B cell (primary cell): ENCODE measurements at regions not wholly inside any gene's neighbourhood (a gene's known extent, or its start where the extent isn't known, plus 50 kb on each side); places are given as distances from the start of the nearest gene placed in this dataset.

ENCODE experiments used
- ATAC-seq: fragments of 200-7000 bp; cut with Tn5 transposase; one replicate; pipeline ENCODE4 v1.10.0; 2021; ENCODE audit warnings: low read depth, mild to moderate bottlenecking, moderate number of reproducible peaks, moderate library complexity
- CTCF ChIA-PET: fragments of 350-600 bp; sonication (Branson Sonifier 250); formaldehyde crosslinking; loops from one replicate; lab custom pipeline; 2021; ENCODE audit warnings: antibody characterized with exemption, inconsistent platforms; lab: Charles Lee
- POLR2A ChIA-PET: fragments of 350-600 bp; sonication (Branson Sonifier 250); formaldehyde crosslinking; loops from one replicate; lab custom pipeline; 2021; ENCODE audit warnings: antibody characterized with exemption; lab: Charles Lee
- DNase-seq: peaks from one replicate; pipeline ENCODE4 v3.0.0; 2013
- H2AFZ ChIP-seq: 2 replicates; pipeline ENCODE4 v1.6.1; 2012; ENCODE audit warnings: mild to moderate bottlenecking, low read depth, low read length; ENCODE audit not compliant: insufficient read depth, poor library complexity, severe bottlenecking
- H3K27ac ChIP-seq, 2 donors: 1 replicate in 1 of 2; 2 replicates in 1 of 2; pipeline ENCODE4 v1.5.1; 2012 to 2013; ENCODE audit warnings: low read length in 2 of 2, mild to moderate bottlenecking in 2 of 2, moderate library complexity in 1 of 2
- H3K27me3 ChIP-seq, 4 experiments: fragments of 200-600 bp in 1 of 4; sonication (generic) in 1 of 4; replicated peaks in 1 of 4; 1 replicate in 2 of 4; 2 replicates in 2 of 4; pipeline versions ENCODE4 v1.6.1 to v1.7.0; 2013 to 2016; ENCODE audit warnings: low read length in 3 of 4, mild to moderate bottlenecking in 2 of 4, mixed read lengths in 1 of 4, moderate library complexity in 1 of 4; ENCODE audit not compliant: insufficient read depth in 4 of 4, control insufficient read depth in 3 of 4; ENCODE audit errors: control extremely low read depth in 1 of 4
- H3K36me3 ChIP-seq, 2 experiments: replicated peaks in 1 of 2; 1 replicate in 1 of 2; 2 replicates in 1 of 2; pipeline versions ENCODE4 v1.6.1 to v1.7.1; 2013; ENCODE audit warnings: low read length in 1 of 2; ENCODE audit not compliant: insufficient read depth in 2 of 2, control insufficient read depth in 1 of 2; ENCODE audit errors: control extremely low read depth in 1 of 2, extremely low read depth in 1 of 2
- H3K4me1 ChIP-seq, 2 donors: fragments of 200-600 bp in 1 of 2; sonication (generic) in 1 of 2; 1 replicate in 1 of 2; 2 replicates in 1 of 2; pipeline versions ENCODE4 v1.5.1 to v1.6.1; 2013 to 2017; ENCODE audit warnings: low read length in 2 of 2; ENCODE audit not compliant: control insufficient read depth in 2 of 2, insufficient read depth in 2 of 2
- H3K4me2 ChIP-seq: replicated peaks from 2 replicates; pipeline ENCODE3; 2012; ENCODE audit warnings: mild to moderate bottlenecking, low read depth, low read length; ENCODE audit not compliant: poor library complexity, severe bottlenecking
- H3K4me3 ChIP-seq, 5 experiments: fragments of 200-600 bp in 1 of 5; sonication (generic) in 1 of 5; 1 replicate in 3 of 5; 2 replicates in 2 of 5; pipeline versions ENCODE4 v1.5.1 to v1.7.0; 2011 to 2016; ENCODE audit warnings: low read length in 4 of 5, mild to moderate bottlenecking in 4 of 5, low read depth in 2 of 5, control low read depth in 1 of 5, moderate library complexity in 1 of 5; ENCODE audit not compliant: insufficient read depth in 1 of 5; ENCODE audit errors: control extremely low read depth in 1 of 5, extremely low read depth in 1 of 5
- H3K79me2 ChIP-seq: fragments of 200-600 bp; sonication (generic); one replicate; pipeline ENCODE4 v1.6.0; 2016; ENCODE audit warnings: low read length; ENCODE audit not compliant: control insufficient read depth, insufficient read depth
- H3K9ac ChIP-seq: fragments of 200-600 bp; sonication (generic); 2 replicates; pipeline ENCODE4 v1.6.1; 2017; ENCODE audit warnings: mild to moderate bottlenecking, low read length, moderate library complexity
- H3K9me3 ChIP-seq, 3 donors: one replicate each; pipeline versions ENCODE4 v1.6.1 to v1.7.1; 2013; ENCODE audit warnings: low read length in 2 of 3; ENCODE audit not compliant: control insufficient read depth in 2 of 3, insufficient read depth in 1 of 3; ENCODE audit errors: control extremely low read depth in 1 of 3
- H4K20me1 ChIP-seq: 2 replicates; pipeline ENCODE4 v1.6.0; 2012; ENCODE audit warnings: mild to moderate bottlenecking, low read length; ENCODE audit not compliant: insufficient read depth, control insufficient read depth, poor library complexity, severe bottlenecking
- H3K27ac Mint-ChIP-seq: one replicate; pipeline ENCODE4 v1.8.0; 2021; ENCODE audit warnings: mixed read lengths
- H3K27me3 Mint-ChIP-seq: one replicate; pipeline ENCODE4 v1.8.0; 2021; ENCODE audit warnings: mixed read lengths
- H3K4me1 Mint-ChIP-seq: one replicate; pipeline ENCODE4 v1.8.0; 2021; ENCODE audit warnings: mixed read lengths
- H3K4me3 Mint-ChIP-seq: one replicate; pipeline ENCODE4 v1.8.0; 2021; ENCODE audit warnings: mixed read lengths
- H3K9me3 Mint-ChIP-seq: one replicate; pipeline ENCODE4 v1.8.0; 2022; ENCODE audit warnings: mixed read lengths; ENCODE audit not compliant: insufficient read depth
- EZH2 ChIP-seq: IDR thresholded peaks from 2 replicates; pipeline ENCODE4 v1.6.1; 2012; ENCODE audit warnings: borderline replicate concordance, low read depth, mild to moderate bottlenecking, moderate library complexity, low read length; ENCODE audit not compliant: insufficient read depth, poor library complexity, severe bottlenecking
- WGBS: methylation state at CpG from one replicate; pipeline ENCODE4 v1.1.5; 2013; ENCODE audit warnings: missing lambda C conversion rate; ENCODE audit not compliant: insufficient coverage; 5-methylcytosine and 5-hydroxymethylcytosine counted together
- intact Hi-C: fragments of 100-400 bp; cut with micrococcal nuclease; formaldehyde crosslinking; loops from one replicate; pipeline ENCODE4 v1.10.0; 2022
- TF ChIP-seq, protein P1 (sequence below): fragments of 200-600 bp; IDR thresholded peaks from one replicate; pipeline ENCODE4 v1.8.0; 2022; ENCODE audit warnings: antibody characterized with exemption, mild to moderate bottlenecking

DNA sequence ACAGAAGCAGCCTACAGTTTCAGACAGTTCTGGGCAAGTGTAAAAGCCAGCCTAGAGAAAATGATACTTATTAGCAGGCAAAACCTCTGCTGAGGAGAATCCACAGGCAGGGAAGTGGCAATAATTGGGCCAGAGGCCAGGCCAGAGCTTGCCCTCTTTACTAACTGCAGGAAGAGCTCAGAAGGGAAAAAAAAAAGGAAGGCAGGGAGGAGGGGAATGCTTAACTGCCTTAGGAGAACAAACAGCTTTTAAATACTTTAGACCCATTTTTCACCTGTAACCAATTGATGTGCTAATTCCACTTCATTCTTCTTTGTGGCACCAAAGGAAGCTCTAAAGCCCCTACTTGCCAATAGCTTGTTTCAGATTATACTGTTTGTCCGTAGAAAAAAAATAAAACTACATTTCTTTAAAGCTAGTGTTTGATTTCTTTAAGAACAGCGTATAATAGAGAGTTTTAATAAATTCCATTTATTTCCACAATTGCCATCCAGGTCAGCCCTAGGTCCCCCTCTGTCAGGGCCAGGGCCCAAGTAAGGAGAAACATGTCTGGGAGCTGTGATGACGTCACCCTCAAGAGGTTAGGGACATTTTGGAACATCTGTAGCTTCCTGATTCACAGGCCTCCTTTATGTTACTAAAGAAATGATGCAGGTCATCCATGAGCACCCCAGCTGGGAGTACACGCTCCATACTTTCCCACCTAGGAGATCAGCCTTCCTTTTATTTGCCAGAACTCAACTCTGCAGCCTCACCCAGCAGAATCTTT is 384.3 kb downstream of the CDC5L start:
- Histone ChIP-seq H3K27me3 (peaks cover 0 to 3% (median 0%) of the 10 kb centered on the region in 4 experiments), H3K4me1 (no peaks in the 10 kb centered on the region), H3K27ac (no peak overlapping the region), H3K4me2 (no peak overlapping the region), H3K79me2 (no peaks in the 10 kb centered on the region), H3K4me3 (no peak overlapping the region), H3K9me3 (no peaks in the 10 kb centered on the region), H2AFZ (no peak overlapping the region), H3K9ac (no peak overlapping the region), H3K36me3 (no peaks in the 10 kb centered on the region), H4K20me1 (no peaks in the 10 kb centered on the region)
- no peaks in the 10 kb centered on the region for H3K4me1 Mint-ChIP-seq
- H3K4me3 Mint-ChIP-seq = no peak overlapping the region
- intact Hi-C loops = no loop called here
- ChIA-PET POLR2A (no interaction called here), CTCF (no interaction called here)
- no peak overlapping the region for H3K27ac Mint-ChIP-seq
- no peaks in the 10 kb centered on the region for H3K9me3 Mint-ChIP-seq
- no peak for DNase-seq
- H3K27me3 Mint-ChIP-seq = peaks cover 8% of the 10 kb centered on the region
- no CpG with 5 or more reads among the region's 4 CpGs for WGBS
- no peak for TF ChIP-seq EZH2
- TF ChIP-seq, protein P1, sequence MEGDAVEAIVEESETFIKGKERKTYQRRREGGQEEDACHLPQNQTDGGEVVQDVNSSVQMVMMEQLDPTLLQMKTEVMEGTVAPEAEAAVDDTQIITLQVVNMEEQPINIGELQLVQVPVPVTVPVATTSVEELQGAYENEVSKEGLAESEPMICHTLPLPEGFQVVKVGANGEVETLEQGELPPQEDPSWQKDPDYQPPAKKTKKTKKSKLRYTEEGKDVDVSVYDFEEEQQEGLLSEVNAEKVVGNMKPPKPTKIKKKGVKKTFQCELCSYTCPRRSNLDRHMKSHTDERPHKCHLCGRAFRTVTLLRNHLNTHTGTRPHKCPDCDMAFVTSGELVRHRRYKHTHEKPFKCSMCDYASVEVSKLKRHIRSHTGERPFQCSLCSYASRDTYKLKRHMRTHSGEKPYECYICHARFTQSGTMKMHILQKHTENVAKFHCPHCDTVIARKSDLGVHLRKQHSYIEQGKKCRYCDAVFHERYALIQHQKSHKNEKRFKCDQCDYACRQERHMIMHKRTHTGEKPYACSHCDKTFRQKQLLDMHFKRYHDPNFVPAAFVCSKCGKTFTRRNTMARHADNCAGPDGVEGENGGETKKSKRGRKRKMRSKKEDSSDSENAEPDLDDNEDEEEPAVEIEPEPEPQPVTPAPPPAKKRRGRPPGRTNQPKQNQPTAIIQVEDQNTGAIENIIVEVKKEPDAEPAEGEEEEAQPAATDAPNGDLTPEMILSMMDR = no peak
- ATAC-seq = no peak

DNA sequence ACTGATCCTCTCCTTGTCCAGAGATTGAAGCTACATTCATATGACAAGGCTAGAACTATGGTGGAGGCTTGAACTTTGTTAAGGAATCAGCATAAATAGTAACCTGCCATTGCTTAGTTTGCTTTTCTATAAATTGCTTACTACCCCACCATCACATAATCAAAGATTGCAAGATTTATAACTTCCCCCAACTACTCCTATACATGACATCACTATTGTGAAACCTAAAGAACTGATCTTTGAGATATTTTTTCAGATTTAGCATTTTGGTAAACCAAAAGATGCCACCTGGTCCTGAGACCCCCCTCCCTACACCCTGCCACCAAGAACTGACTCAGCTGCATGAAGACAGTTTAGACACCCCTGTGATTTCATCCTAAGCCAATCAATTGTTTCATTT is 385.3 kb downstream of the CDC5L start:
- H3K9me3 ChIP-seq = no peaks in the 10 kb centered on the region
- no peaks in the 10 kb centered on the region for H4K20me1 ChIP-seq
- no peak for TF ChIP-seq EZH2
- TF ChIP-seq, protein P1 = no peak
- Mint-ChIP-seq H3K27me3 (peaks cover 8% of the 10 kb centered on the region), H3K9me3 (no peaks in the 10 kb centered on the region), H3K4me1 (no peaks in the 10 kb centered on the region), H3K4me3 (no peak overlapping the region), H3K27ac (no peak overlapping the region)
- H3K27me3 ChIP-seq = peaks cover 0 to 3% (median 0%) of the 10 kb centered on the region in 4 experiments
- ATAC-seq (no peak), DNase-seq (no peak)
- H3K9ac ChIP-seq = no peak overlapping the region
- CTCF ChIA-PET = no interaction called here
- H3K36me3 ChIP-seq = no peaks in the 10 kb centered on the region
- no peaks in the 10 kb centered on the region for H3K79me2 ChIP-seq
- no peak overlapping the region for H3K4me3 ChIP-seq
- no peak overlapping the region for H2AFZ ChIP-seq
- no peak overlapping the region for H3K4me2 ChIP-seq
- no peaks in the 10 kb centered on the region for H3K4me1 ChIP-seq
- POLR2A ChIA-PET = no interaction called here
- H3K27ac ChIP-seq = no peak overlapping the region
- intact Hi-C loops = no loop called here
